Retinal pigment epithelial cell (primary cell): ENCODE measurements at regions not wholly inside any gene's neighbourhood (a gene's known extent, or its start where the extent isn't known, plus 50 kb on each side); places are given as distances from the start of the nearest gene placed in this dataset.
"Not testable (repeated sequence)": the region's sequence is repeated elsewhere in the genome, so short reads cannot be mapped to it uniquely, and the experiment has no call there.

Source experiments
- DNase-seq: peaks from one replicate; pipeline ENCODE4 v3.0.0-alpha.2; 2010; ENCODE audit warnings: low read depth
- H3K4me3 ChIP-seq: 2 replicates; pipeline ENCODE4 v1.5.1; 2011; ENCODE audit warnings: mild to moderate bottlenecking, low read length, control low read depth, moderate library complexity
- TF ChIP-seq, protein P1 (sequence below): conservative IDR thresholded peaks from 2 replicates; pipeline ENCODE4 v1.5.1; 2011; ENCODE audit warnings: low read depth, low read length, control low read depth, inconsistent platforms

DNA sequence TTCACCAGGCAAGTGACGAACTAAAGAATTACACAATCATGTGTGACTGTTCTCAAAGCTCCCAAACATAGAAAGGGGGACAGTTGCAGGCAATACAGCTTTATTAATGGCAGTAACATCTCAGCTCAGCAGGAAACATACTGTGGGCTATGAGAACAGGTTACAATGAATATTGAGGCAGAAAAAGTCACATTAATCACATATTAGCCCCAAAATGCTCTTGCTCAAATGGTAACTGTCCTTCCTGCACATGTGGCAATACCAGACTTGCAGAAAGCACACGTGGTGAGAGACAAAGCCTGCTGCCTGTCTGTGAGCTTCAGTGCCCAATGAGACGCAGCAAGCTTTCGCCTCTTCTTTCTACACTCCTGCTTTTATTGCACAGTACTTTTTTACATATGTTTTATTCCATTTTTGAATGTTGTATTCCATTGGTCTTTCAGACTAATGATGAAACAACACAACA lies 104.9 kb upstream of the ACBD5 start:
- no peak for DNase-seq
- TF ChIP-seq, protein P1, sequence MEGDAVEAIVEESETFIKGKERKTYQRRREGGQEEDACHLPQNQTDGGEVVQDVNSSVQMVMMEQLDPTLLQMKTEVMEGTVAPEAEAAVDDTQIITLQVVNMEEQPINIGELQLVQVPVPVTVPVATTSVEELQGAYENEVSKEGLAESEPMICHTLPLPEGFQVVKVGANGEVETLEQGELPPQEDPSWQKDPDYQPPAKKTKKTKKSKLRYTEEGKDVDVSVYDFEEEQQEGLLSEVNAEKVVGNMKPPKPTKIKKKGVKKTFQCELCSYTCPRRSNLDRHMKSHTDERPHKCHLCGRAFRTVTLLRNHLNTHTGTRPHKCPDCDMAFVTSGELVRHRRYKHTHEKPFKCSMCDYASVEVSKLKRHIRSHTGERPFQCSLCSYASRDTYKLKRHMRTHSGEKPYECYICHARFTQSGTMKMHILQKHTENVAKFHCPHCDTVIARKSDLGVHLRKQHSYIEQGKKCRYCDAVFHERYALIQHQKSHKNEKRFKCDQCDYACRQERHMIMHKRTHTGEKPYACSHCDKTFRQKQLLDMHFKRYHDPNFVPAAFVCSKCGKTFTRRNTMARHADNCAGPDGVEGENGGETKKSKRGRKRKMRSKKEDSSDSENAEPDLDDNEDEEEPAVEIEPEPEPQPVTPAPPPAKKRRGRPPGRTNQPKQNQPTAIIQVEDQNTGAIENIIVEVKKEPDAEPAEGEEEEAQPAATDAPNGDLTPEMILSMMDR: no peak
- no peak overlapping the region for H3K4me3 ChIP-seq

DNA sequence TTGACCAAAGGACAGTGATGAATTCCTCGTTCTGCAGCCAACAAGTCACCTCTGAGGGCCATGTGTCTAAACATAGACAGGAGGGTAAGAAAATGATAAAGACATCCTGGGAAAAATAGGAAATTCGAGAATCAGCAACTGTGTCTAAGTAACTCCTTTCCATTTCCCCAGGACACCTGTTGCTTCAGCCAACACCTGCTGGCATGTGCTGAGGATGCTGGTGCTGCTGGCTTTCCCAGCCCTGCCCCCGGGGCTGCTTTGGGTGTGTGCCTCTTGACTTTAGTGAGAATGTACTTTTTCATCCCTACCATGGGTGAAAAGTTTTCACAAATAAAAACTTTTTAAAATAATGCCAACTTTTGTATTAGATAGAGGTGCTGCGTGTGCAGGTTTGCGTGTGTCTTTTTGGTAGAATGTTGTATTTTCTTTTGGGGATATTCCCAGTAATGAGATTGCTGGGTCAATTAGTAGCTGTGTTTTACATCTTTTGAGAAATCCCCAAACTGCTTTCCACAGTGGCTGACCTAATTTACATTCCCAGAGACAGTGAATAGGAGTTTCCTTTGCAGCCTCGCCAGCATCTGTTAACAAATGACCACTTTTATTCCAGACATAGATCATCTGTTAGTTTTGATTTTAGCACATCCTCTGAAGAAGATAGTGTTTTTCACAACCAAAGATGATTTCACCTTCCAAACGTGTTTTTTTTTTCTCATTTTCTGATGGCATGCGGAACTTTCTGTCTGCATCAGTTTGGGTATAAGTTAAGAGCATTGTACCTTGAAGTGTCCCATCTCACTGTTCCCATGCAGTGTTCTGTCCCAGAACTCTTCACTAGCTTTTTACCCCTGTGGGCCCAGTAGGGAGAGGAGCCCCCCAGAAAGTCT lies 104.2 kb upstream of the ACBD5 start:
- no peak for DNase-seq
- no peak overlapping the region for H3K4me3 ChIP-seq
- TF ChIP-seq, protein P1: no peak

GRCh38 chr10:27341001-27341400 lies 100.4 kb upstream of the ACBD5 start:
- DNase-seq: no peak
- TF ChIP-seq, protein P1: no peak
- no peak overlapping the region for H3K4me3 ChIP-seq

GRCh38 chr10:27335246-27335645 lies 94.6 kb upstream of the ACBD5 start:
- not testable (repeated sequence) for H3K4me3 ChIP-seq, DNase-seq

GRCh38 chr10:27330074-27330473 lies 89.5 kb upstream of the ACBD5 start:
- DNase-seq: no peak

DNA sequence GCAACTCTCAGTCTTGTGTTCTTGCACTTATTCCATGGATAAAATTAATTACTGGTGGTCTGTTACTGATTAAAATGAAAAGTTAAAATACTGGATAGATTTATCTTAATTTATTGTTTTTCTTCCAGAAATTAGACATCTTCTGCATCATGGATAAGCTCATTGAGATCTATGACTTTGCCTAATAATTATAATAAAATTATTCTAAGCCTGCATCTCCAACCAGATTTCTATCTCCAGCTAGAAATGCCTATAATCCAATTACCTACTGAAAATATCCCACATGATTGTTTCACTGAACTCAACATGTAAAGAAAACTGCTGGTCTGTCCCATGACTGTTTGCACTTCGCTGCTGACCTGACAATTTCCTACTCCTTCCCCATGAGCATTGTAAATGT lies 88.3 kb upstream of the ACBD5 start:
- DNase-seq: peak; percentile 4
- TF ChIP-seq, protein P1: no peak
- H3K4me3 ChIP-seq: no peak overlapping the region

More at GRCh38 chr10:27330074-27330473, 89.5 kb upstream of the ACBD5 start:
- no peak overlapping the region for H3K4me3 ChIP-seq
- TF ChIP-seq, protein P1: no peak

GRCh38 chr10:27326748-27327147 lies 86.2 kb upstream of the ACBD5 start:
- not testable (repeated sequence) for H3K4me3 ChIP-seq, DNase-seq

GRCh38 chr10:27319752-27320431 lies 79.3 kb upstream of the ACBD5 start:
- TF ChIP-seq, protein P1: no peak
- peak overlapping the region; percentile 41 for H3K4me3 ChIP-seq
- DNase-seq: peak; percentile 19

- H3K4me3 ChIP-seq, DNase-seq: not testable (repeated sequence)
Measured at GRCh38 chr10:27319139-27319538, 78.5 kb upstream of the ACBD5 start.

GRCh38 chr10:27315082-27315481 lies 74.5 kb upstream of the ACBD5 start:
- H3K4me3 ChIP-seq, DNase-seq: not testable (repeated sequence)

DNA sequence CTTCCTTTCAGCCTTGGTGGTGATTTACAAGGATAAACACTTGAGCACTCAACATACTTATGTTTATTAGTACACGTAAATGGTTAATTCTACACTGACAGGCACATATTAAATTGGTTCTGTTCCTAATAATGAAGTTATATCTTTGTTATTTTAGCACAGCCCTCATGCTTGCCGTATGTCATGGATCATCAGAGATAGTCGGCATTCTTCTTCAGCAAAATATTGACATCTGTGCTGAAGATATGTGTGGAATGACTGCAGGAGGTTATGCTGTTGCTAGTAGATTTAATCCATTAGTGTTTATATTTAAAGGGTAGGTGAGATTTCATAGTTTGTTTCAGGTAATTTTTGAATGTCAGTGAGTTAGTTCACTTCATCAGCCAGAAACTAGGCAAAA lies 73.0 kb upstream of the ACBD5 start:
- H3K4me3 ChIP-seq, DNase-seq: not testable (repeated sequence)
